ENCODE measurements at regions not wholly inside any gene's neighbourhood (a gene's known extent, or its start where the extent isn't known, plus 50 kb on each side); places are given as distances from the start of the nearest gene placed in this dataset.

DNA sequence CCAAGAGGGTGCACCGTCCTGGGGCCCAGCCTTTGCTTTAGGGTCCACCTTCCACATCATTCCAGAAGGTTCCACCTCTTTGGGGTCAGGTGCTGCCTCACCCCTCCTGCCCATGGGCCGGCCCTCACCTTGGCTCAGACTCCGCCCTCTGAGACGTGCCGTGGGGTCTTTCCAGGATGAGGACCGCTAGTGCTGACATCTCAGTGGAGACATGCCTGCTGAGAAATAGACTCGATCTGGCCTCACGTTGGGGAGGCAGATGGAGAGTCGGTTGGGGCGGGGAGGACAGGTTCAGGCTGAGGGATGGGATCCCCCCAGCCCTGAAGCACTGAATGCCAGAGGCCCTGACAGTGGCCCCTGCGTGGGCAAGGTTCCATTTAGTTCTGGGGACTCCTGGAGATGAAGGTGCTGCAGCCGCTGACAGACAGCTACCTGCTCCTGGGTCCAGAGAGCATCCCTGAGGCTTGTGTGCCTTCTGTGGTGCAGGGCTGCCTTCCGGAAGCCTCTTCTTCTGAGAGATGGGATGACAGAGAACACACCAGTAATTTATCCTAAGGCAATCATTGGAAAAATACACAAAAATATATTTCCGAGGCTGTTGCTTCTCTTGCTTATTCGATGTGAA is 185.3 kb downstream of the KIF26A start:
- no peak for DNase-seq

DNA sequence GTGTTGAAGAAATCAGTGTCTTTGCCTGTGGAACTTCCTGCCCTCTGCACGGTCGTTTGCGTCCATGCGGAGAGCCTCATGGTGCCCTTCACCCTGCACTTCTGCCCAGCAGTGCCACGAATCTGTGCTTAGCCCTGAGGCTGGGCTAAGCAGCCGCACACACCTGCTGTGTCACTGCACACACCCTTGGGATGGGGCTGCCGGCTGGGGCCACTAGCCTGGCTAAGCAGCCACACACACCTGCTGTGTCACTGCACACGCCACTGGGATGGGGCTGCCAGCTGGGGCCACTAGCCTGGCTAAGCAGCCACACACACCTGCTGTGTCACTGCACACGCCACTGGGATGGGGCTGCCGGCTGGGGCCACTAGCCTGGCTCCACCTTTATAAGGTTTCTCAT is 188.5 kb downstream of the KIF26A start:
- no peak for DNase-seq

- DNase-seq, result no peak
Measured at GRCh38 chr14:104328607-104329006, 190.2 kb downstream of the KIF26A start.

DNA sequence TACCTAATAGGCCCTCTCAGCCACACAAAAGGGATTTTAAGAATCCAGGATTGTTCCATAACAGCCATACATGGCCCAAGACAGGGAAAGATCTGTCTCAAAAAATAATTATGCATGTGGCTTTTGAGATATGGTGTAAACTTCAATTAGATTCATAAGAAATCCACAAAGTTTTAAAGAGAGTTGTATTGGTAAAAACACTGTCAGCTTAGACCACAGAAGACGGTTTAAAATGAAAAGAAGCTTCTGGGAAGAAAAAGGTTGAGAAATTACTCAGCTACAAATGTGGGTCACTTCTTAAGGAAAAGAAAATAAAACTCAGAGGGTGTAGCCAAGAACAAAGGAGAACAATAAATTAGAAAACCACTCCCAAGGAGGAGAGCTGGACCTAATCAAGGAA is 191.4 kb downstream of the KIF26A start:
- DNase-seq, result no peak

GRCh38 chr14:104331871-104332605 is 193.7 kb downstream of the KIF26A start:
- DNase-seq, result no peak

- DNase-seq, result no peak
Measured at GRCh38 chr14:104332634-104333270, 194.4 kb downstream of the KIF26A start.

DNA sequence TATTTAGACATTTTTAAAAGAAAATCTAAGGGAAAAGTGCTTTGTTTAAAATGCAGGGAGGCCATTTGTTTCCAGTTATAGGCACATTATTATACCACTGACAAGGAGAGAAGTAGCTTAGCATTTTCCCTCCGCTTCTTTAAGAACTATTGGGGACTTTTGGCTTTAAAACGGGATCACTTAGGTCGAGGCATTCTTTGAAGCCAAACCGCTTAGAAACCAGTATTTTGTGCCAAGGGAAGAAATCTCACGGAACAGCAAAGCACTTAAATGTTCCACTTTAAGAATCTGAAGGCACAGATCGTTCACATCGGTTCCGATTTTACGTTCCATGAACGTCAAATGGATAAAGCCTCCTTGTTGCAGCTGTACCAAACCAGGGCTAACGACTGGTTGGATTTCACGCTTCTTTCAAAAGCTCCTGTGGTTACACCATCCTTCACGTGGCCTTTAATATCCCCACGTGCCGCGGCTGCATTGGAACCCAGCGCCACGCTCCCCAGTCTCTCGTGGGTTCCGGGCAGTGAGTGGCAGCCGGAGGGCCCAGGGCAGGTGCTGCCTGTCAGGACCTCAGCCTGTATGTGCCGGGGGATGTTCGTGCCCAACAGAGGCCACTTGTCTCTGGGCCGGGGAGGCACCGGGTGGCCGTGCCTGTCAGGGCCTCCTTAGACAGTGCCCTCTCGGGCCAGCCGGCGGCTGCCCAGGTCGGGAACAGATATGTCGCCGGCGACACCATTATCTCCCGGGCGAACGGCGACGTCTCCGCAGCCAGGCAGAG is 195.4 kb downstream of the KIF26A start:
- DNase-seq, result no peak

GRCh38 chr14:104334424-104335161 is 196.2 kb downstream of the KIF26A start:
- DNase-seq, result no peak

DNA sequence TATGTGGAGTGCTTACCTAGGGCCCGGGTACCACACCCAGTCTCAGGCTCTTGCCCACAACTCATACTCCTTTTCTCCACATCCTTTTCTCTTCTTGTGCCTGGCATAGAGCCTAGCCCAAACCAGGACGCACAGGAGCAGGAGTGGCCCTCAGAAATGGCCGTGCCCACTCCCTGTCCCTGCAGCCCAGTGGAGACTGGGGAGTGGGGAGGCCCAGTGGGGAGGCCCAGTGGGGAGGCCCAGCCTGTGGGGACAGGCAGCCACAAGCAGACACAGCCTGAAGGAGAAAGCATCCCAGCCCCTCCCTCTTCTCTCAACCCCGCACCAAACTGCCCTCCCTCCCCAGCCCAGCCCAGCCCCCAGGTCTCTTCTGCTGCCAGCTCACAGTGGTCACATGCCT is 196.8 kb downstream of the KIF26A start:
- DNase-seq, result no peak

GRCh38 chr14:104335611-104336010 is 197.2 kb downstream of the KIF26A start:
- no peak for DNase-seq

DNA sequence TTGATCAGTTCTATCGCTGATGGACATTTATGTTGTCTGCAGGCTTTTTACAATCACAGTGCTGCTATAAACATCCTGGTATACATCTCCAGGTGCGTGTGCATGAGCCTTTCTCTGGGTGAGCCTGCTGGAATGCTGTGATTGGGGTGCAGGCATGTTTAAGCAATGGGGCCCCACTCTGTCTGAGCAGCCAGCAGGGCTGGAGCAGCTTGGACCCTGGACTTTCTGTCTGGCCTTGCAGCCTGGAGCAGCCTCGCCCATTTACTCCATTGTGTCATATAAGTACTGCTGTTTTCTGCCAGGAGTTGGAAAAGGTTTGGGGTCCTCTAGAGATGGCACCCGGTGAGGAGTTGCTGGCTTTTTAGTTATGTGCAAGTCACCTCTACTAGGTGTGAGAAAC is 199.0 kb downstream of the KIF26A start:
- DNase-seq, result no peak

- DNase-seq, result no peak
Measured at GRCh38 chr14:104339361-104339760, 201.0 kb downstream of the KIF26A start.

DNA sequence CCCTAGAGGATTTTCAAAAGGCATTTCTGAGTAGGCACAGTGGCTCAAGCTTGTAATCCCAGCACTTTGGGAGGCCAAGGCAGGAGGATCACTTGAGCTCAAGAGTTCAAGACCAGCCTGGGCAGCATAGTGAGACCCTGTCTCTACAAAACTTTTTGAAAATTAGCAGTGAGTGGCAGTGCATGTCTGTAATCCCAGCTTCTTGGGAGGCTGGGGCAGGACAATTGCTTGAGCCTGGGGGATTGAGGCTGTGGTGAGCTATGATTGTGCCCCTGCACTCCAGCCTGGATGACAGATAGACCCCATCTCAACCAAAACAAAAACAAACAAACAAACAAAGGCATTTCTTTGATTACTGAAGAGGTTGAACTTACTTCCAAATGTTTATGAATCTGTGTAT is 201.4 kb downstream of the KIF26A start:
- DNase-seq, result no peak

- DNase-seq, result no peak
Measured at GRCh38 chr14:104341532-104342434, 203.4 kb downstream of the KIF26A start.

DNA sequence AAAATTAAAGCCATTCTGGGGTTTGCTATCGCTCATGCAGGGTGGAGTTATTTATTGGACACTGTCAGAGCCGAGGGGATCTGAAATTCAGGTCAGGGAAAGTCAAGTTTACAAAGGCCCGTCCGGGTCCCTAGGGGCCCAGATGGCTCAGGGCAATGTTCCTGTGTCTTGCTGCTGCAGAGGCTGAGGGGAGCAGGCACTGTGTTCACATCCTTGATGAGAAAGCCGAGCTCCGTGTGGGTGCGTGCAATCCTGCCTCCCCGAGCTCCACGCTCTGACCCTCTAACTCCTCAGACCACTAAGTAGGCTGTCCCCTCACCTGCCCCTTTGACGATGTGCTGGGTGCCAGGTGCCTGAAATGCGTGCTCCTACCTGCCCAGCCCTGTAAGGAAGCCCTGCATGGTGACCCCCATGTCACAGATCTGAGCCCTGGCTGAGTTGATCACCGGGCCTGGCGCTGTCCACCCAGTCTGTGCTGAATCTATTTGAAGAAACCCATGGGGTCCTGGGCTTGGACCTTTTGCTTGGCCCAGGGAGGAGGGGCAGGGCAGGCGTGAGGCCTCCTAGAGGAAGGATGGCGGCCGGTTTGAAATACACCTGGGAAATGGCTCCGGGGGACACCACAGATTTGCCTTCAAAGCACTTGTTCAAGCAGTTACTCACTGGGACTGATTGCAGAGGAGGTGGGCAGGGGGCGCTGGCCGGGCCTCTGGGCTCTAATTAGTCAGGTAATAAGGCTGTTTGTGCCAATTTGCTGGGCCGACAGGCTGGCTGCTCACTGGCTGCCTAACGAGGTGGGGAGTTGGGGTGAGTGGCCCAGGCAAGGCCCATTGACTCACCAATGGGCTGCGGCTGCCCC is 204.3 kb downstream of the KIF26A start:
- no peak for DNase-seq

DNA sequence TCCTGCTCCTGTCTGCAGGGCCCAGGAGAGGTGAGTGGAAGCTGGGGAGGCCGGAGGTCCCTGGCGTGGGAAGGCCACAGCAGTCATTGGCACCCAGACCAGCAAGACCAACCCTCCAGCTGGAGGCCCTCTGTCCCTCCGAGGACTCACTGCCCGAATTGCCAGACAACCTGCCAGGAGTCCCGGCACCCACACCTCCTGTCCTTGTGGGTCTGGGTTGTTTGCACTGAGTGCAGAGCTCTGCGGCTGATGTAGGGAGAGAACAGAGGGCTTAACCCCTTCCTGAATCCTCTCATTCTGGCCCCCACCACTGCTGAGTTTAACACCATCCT is 204.9 kb downstream of the KIF26A start:
- no peak for DNase-seq

- no peak for DNase-seq
Measured at GRCh38 chr14:104343690-104344640, 205.6 kb downstream of the KIF26A start.

DNA sequence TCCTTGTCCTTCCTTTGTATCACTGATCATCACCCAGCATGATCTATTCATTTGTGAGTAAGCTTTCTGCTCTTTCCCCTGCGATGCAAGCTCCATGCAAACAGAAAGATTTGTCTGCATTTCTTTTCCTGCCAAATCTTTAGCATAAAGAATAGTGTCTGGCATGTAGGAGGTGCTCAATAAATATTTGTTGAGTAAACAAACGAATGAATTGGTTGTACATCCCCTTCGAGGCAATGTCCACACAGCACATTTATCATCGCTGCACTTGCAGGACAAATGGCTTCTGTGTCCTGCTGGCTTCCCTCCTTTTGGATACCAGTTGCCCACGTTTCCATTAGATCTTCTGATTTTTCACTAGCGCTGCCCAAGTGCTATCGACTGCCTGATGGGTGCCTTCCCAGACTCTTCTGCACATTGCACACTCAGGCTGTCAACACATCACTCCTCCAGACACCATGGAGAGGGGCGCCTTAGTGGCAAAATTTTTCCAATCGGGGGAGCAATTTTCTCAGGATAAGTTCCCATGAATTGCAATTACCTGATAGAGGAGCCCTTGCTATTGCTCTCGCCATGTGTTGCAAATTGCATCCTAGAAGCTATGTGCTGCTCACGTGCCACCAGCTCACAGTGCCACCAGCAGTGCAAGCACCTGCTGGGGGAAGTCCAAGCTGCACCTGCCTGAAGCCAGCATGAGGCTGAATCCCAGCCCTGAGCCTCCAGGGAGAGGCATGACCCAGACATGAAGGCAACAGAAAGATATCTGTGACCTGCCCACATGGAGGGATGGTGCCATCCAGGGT is 206.6 kb downstream of the KIF26A start:
- no peak for DNase-seq

Data from DMS 273 treated with DMSO at 0.1 percent for 48 hours (cell line).